Sigmoid colon (tissue), 4 donors: ENCODE measurements at regions not wholly inside any gene's neighbourhood (a gene's known extent, or its start where the extent isn't known, plus 50 kb on each side); places are given as distances from the start of the nearest gene placed in this dataset.

Experiments used
- EP300 ChIP-seq, 4 donors: sonication (generic); formaldehyde crosslinking; IDR thresholded peaks; one replicate each; pipeline ENCODE4 v1.6.1; 2017; ENCODE audit warnings: antibody characterized with exemption in 4 of 4
- POLR2AphosphoS5 ChIP-seq, 4 donors: sonication (generic); formaldehyde crosslinking; IDR thresholded peaks; one replicate each; pipeline ENCODE4 v1.6.1; 2017; ENCODE audit warnings: antibody characterized with exemption in 4 of 4
- TF ChIP-seq, protein P1 (sequence below), 4 experiments: fragments of 450-650 bp in 3 of 4; fragments of 200-600 bp in 1 of 4; IDR thresholded peaks; one replicate each; pipeline ENCODE4 v1.5.1; 2016 to 2019; ENCODE audit warnings: antibody characterized with exemption in 4 of 4, mild to moderate bottlenecking in 3 of 4, moderate library complexity in 2 of 4

DNA sequence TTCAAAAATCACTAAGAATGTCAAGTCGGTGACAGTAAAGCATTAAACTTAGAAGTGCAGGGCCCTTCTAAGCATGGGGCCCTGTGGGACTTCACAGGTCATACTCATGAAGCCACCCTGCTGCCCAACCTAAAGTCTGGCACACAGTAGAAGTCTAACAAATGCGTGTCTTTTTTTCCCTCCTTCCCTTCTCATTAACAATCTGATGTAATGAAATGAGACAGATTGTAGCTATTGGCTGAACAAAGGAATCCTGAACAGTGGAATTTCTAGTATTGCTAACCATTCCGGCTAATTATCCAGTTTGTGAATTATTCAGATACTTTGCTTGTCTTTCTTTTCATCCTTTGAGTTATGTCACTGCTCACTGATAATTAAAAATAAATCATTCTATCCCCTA is 369.9 kb downstream of the WDR11 start:
- TF ChIP-seq POLR2AphosphoS5 (IDR thresholded peaks at IDR 0.05), result no peak
- TF ChIP-seq EP300 (IDR thresholded peaks at IDR 0.05), result no peak
- TF ChIP-seq, protein P1, sequence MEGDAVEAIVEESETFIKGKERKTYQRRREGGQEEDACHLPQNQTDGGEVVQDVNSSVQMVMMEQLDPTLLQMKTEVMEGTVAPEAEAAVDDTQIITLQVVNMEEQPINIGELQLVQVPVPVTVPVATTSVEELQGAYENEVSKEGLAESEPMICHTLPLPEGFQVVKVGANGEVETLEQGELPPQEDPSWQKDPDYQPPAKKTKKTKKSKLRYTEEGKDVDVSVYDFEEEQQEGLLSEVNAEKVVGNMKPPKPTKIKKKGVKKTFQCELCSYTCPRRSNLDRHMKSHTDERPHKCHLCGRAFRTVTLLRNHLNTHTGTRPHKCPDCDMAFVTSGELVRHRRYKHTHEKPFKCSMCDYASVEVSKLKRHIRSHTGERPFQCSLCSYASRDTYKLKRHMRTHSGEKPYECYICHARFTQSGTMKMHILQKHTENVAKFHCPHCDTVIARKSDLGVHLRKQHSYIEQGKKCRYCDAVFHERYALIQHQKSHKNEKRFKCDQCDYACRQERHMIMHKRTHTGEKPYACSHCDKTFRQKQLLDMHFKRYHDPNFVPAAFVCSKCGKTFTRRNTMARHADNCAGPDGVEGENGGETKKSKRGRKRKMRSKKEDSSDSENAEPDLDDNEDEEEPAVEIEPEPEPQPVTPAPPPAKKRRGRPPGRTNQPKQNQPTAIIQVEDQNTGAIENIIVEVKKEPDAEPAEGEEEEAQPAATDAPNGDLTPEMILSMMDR (IDR thresholded peaks at IDR 0.05), result no peak
